ENCODE measurements at regions not wholly inside any gene's neighbourhood (a gene's known extent, or its start where the extent isn't known, plus 50 kb on each side); places are given as distances from the start of the nearest gene placed in this dataset.

DNA sequence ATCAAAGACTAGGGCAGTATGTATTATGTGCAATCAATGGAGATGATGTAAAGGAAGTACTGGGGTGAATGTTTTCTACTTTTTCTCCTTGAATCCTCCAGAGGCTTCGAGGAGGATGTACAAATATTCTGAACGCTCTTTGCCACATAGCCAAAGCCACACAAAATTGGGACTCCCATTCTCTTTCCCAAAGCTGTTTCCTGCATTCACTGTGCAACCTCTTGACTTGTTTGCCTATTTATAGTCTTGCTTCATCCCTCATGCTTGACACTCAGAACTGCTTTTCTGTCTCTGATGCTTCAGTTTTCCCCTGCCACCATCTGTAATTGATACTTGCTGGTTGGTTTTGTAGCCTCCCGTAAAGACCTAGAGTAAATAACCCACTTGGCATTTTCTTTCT lies 208.2 kb upstream of the RBMS1 start:
- Histone ChIP-seq H2AFZ (ENCODE audit: low read depth) (no peak overlapping the region), H3K9me3 (no peaks in the 10 kb centered on the region), H3K27me3 (ENCODE audit: insufficient read depth) (no peaks in the 10 kb centered on the region), H3K27ac (ENCODE audit: low read depth in 2 of 2, low read length in 1 of 2) (no peak overlapping the region), H4K20me1 (ENCODE audit: insufficient read depth) (no peaks in the 10 kb centered on the region), H3K4me2 (no peak overlapping the region), H3K9me2 (no peaks in the 10 kb centered on the region), H3K4me1 (ENCODE audit: control insufficient read depth in 1 of 2, insufficient read depth in 2 of 2, low read depth in 1 of 2, low read length in 1 of 2) (peaks cover 0 to 13% of the 10 kb centered on the region in 2 experiments; a peak in 2 of 4 replicates), H3K79me2 (ENCODE audit: insufficient read depth) (no peaks in the 10 kb centered on the region), H3F3A (replicated peaks; ENCODE audit: insufficient read depth) (no peaks in the 10 kb centered on the region), H3K9ac (no peak overlapping the region), H3K4me3 (ENCODE audit: low read depth in 2 of 2, low read length in 1 of 2) (no peak overlapping the region), H3K36me3 (replicated peaks in 1 of 2; ENCODE audit: control insufficient read depth in 1 of 2, insufficient read depth in 2 of 2, low read length in 1 of 2) (no peaks in the 10 kb centered on the region)
- POLR2A ChIA-PET = no interaction called here
- TF ChIP-seq RCOR1 (IDR thresholded peaks at IDR 0.05; ENCODE audit: low read length) (no peak), RFX5 (IDR thresholded peaks at IDR 0.05; ENCODE audit: low read length) (no peak), TAF1 (IDR thresholded peaks at IDR 0.05; ENCODE audit: borderline replicate concordance, low read depth, low read length) (no peak)
- TF ChIP-seq, protein P1, sequence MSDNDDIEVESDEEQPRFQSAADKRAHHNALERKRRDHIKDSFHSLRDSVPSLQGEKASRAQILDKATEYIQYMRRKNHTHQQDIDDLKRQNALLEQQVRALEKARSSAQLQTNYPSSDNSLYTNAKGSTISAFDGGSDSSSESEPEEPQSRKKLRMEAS (IDR thresholded peaks at IDR 0.05; ENCODE audit: low read depth) = no peak
- TF ChIP-seq, protein P2, sequence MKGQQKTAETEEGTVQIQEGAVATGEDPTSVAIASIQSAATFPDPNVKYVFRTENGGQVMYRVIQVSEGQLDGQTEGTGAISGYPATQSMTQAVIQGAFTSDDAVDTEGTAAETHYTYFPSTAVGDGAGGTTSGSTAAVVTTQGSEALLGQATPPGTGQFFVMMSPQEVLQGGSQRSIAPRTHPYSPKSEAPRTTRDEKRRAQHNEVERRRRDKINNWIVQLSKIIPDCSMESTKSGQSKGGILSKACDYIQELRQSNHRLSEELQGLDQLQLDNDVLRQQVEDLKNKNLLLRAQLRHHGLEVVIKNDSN (IDR thresholded peaks at IDR 0.05; ENCODE audit: borderline replicate concordance, low read depth) = no peak
- DNase-seq = no peak
- CTCF ChIA-PET = no interaction called here
- 66% methylated on average over 2 of the region's 3 CpGs for WGBS (ENCODE audit: low lambda C conversion rate)

- H3K9ac ChIP-seq = no peak overlapping the region
- no peak for DNase-seq
- H3F3A ChIP-seq (replicated peaks; ENCODE audit: insufficient read depth) = no peaks in the 10 kb centered on the region
- TF ChIP-seq RXRA (IDR thresholded peaks at IDR 0.05; ENCODE audit: borderline replicate concordance, low read depth) (no peak), NRF1 (IDR thresholded peaks at IDR 0.05; ENCODE audit: low read depth, low read length) (no peak), CTCF (IDR thresholded peaks at IDR 0.05) (no peak), SMC3 (IDR thresholded peaks at IDR 0.05; ENCODE audit: low read depth, low read length) (no peak), JUND (IDR thresholded peaks at IDR 0.05) (no peak), MXI1 (IDR thresholded peaks at IDR 0.05; ENCODE audit: low read depth, low read length) (no peak)
- TF ChIP-seq, protein P3, sequence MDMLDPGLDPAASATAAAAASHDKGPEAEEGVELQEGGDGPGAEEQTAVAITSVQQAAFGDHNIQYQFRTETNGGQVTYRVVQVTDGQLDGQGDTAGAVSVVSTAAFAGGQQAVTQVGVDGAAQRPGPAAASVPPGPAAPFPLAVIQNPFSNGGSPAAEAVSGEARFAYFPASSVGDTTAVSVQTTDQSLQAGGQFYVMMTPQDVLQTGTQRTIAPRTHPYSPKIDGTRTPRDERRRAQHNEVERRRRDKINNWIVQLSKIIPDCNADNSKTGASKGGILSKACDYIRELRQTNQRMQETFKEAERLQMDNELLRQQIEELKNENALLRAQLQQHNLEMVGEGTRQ (IDR thresholded peaks at IDR 0.05; ENCODE audit: borderline replicate concordance, low read depth, low read length) = no peak
- TF ChIP-seq, protein P4, sequence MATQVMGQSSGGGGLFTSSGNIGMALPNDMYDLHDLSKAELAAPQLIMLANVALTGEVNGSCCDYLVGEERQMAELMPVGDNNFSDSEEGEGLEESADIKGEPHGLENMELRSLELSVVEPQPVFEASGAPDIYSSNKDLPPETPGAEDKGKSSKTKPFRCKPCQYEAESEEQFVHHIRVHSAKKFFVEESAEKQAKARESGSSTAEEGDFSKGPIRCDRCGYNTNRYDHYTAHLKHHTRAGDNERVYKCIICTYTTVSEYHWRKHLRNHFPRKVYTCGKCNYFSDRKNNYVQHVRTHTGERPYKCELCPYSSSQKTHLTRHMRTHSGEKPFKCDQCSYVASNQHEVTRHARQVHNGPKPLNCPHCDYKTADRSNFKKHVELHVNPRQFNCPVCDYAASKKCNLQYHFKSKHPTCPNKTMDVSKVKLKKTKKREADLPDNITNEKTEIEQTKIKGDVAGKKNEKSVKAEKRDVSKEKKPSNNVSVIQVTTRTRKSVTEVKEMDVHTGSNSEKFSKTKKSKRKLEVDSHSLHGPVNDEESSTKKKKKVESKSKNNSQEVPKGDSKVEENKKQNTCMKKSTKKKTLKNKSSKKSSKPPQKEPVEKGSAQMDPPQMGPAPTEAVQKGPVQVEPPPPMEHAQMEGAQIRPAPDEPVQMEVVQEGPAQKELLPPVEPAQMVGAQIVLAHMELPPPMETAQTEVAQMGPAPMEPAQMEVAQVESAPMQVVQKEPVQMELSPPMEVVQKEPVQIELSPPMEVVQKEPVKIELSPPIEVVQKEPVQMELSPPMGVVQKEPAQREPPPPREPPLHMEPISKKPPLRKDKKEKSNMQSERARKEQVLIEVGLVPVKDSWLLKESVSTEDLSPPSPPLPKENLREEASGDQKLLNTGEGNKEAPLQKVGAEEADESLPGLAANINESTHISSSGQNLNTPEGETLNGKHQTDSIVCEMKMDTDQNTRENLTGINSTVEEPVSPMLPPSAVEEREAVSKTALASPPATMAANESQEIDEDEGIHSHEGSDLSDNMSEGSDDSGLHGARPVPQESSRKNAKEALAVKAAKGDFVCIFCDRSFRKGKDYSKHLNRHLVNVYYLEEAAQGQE (IDR thresholded peaks at IDR 0.05; ENCODE audit: low read depth, low read length) = no peak
- TF ChIP-seq, protein P5, sequence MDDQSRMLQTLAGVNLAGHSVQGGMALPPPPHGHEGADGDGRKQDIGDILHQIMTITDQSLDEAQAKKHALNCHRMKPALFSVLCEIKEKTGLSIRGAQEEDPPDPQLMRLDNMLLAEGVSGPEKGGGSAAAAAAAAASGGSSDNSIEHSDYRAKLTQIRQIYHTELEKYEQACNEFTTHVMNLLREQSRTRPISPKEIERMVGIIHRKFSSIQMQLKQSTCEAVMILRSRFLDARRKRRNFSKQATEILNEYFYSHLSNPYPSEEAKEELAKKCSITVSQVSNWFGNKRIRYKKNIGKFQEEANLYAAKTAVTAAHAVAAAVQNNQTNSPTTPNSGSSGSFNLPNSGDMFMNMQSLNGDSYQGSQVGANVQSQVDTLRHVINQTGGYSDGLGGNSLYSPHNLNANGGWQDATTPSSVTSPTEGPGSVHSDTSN (IDR thresholded peaks at IDR 0.05) = no peak
- 85% methylated on average over 1 of the region's 1 CpG for WGBS (ENCODE audit: low lambda C conversion rate)
- H3K79me2 ChIP-seq (ENCODE audit: insufficient read depth) = no peaks in the 10 kb centered on the region
- CTCF ChIA-PET = interaction anchor here (1.1 kb wide), 1 partner anchor 32 kb away, joined by 3 read pairs; no protein-coding TSS in a partner anchor
- no peak overlapping the region for H3K4me2 ChIP-seq
- H2AFZ ChIP-seq (ENCODE audit: low read depth) = no peak overlapping the region; the same call in 1 of the 2 replicates
- H4K20me1 ChIP-seq (ENCODE audit: insufficient read depth) = no peaks in the 10 kb centered on the region
- H3K36me3 ChIP-seq (replicated peaks in 1 of 2; ENCODE audit: control insufficient read depth in 1 of 2, insufficient read depth in 2 of 2, low read length in 1 of 2) = no peaks in the 10 kb centered on the region
- no peaks in the 10 kb centered on the region for H3K9me2 ChIP-seq
- no peaks in the 10 kb centered on the region for H3K9me3 ChIP-seq
- H3K27me3 ChIP-seq (ENCODE audit: insufficient read depth) = no peaks in the 10 kb centered on the region
- H3K4me1 ChIP-seq (ENCODE audit: control insufficient read depth in 1 of 2, insufficient read depth in 2 of 2, low read depth in 1 of 2, low read length in 1 of 2) = peaks cover 0 to 13% of the 10 kb centered on the region in 2 experiments; a peak in 2 of 4 replicates
- H3K27ac ChIP-seq (ENCODE audit: low read depth in 2 of 2, low read length in 1 of 2) = no peak overlapping the region
- POLR2A ChIA-PET = interaction anchor here (0.7 kb wide), 1 partner anchor 23 kb away, joined by 4 read pairs; no protein-coding TSS in a partner anchor
- no peak overlapping the region for H3K4me3 ChIP-seq (ENCODE audit: low read depth in 2 of 2, low read length in 1 of 2)
Measured at GRCh38 chr2:160702754-160703153, 209.1 kb upstream of the RBMS1 start.

Measured in SK-N-SH (cell line).